Mesothelial cell of epicardium (in vitro differentiated cells): ENCODE measurements at regions not wholly inside any gene's neighbourhood (a gene's known extent, or its start where the extent isn't known, plus 50 kb on each side); places are given as distances from the start of the nearest gene placed in this dataset.

ENCODE experiments used
- DNase-seq, 2 experiments: peaks; one replicate each; pipeline ENCODE4 v3.0.0; 2021; ENCODE audit warnings: low spot score in 2 of 2; ENCODE audit not compliant: unreplicated experiment in 2 of 2
- H3K27ac Mint-ChIP-seq: 2 replicates; pipeline ENCODE4 v1.8.0; 2021; ENCODE audit warnings: mixed read lengths
- H3K27me3 Mint-ChIP-seq: 2 replicates; pipeline ENCODE4 v1.8.0; 2021; ENCODE audit warnings: low read depth, mixed read lengths
- H3K36me3 Mint-ChIP-seq: 2 replicates; pipeline ENCODE4 v1.8.0; 2021; ENCODE audit warnings: mixed read lengths
- H3K4me1 Mint-ChIP-seq: 2 replicates; pipeline ENCODE4 v1.8.0; 2021; ENCODE audit warnings: mixed read lengths
- H3K4me3 Mint-ChIP-seq: 2 replicates; pipeline ENCODE4 v1.8.0; 2021; ENCODE audit warnings: mild to moderate bottlenecking, moderate library complexity, mixed read lengths
- H3K9me3 Mint-ChIP-seq: 2 replicates; pipeline ENCODE4 v1.8.0; 2021; ENCODE audit warnings: mixed read lengths
- TF ChIP-seq, protein P1 (sequence below): fragments of 200-600 bp; sonication (generic); IDR thresholded peaks from one replicate; pipeline ENCODE4 v1.5.0; 2021; ENCODE audit warnings: antibody characterized with exemption; ENCODE audit not compliant: unreplicated experiment

DNA sequence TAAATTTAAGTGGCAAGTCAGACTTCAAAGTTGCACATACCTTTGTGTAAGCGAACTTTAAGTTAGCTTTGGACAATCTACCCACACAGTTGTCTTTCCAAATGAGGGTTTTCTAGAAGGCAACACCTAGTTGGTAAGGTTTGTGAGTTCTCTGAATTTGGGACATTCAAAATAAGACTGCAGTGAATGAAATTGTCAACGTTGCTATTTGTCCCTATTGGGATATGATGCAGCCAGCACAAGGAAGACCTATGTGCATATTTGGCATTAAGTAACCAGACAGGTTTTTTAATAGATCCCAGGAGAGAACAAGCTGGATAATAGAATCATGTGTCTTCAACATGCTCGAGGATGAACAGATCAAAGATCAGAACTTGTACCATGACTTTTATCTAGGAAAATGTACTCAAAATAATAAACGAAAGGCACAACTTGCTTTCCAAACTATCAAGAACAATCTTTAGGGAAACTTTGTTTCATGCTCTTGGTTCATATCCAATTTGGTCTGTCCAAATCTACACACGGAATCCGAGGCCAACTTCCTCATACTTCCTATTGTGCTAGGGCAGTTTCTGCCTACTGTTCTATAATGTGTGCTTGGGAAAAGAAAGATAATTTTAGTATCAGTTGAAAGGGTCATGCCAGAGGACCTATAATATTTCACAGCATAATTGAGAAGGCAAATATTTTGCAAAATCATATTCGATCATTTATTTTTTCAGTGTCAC, 284.2 kb upstream of the SOX5 start:
- no peaks in the 10 kb centered on the region for H3K27me3 Mint-ChIP-seq
- no peak for DNase-seq
- H3K27ac Mint-ChIP-seq: no peak overlapping the region
- no peak overlapping the region for H3K4me3 Mint-ChIP-seq
- TF ChIP-seq, protein P1, sequence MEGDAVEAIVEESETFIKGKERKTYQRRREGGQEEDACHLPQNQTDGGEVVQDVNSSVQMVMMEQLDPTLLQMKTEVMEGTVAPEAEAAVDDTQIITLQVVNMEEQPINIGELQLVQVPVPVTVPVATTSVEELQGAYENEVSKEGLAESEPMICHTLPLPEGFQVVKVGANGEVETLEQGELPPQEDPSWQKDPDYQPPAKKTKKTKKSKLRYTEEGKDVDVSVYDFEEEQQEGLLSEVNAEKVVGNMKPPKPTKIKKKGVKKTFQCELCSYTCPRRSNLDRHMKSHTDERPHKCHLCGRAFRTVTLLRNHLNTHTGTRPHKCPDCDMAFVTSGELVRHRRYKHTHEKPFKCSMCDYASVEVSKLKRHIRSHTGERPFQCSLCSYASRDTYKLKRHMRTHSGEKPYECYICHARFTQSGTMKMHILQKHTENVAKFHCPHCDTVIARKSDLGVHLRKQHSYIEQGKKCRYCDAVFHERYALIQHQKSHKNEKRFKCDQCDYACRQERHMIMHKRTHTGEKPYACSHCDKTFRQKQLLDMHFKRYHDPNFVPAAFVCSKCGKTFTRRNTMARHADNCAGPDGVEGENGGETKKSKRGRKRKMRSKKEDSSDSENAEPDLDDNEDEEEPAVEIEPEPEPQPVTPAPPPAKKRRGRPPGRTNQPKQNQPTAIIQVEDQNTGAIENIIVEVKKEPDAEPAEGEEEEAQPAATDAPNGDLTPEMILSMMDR: no peak
- no peaks in the 10 kb centered on the region for H3K9me3 Mint-ChIP-seq
- H3K4me1 Mint-ChIP-seq: peaks cover 11% of the 10 kb centered on the region
- no peaks in the 10 kb centered on the region for H3K36me3 Mint-ChIP-seq

DNA sequence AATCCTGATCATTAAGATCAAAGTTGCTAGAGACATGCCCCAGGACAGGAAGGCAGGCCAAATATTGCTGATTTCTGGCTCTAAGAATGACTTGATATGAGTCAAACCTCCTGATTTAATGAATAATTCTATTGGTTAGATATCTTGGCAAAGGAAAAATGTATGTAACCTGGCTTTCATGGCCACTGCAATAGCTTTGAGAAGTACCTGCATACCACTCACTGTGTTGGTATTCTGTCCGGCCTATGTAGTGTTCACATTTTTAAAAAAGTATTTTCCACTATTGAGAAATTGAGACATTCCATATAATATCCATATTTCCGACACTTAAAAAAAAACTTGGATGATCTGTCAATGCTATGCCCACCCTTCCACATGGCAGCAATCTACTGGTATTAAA, 283.1 kb upstream of the SOX5 start:
- no peaks in the 10 kb centered on the region for H3K27me3 Mint-ChIP-seq
- TF ChIP-seq, protein P1: no peak
- H3K4me3 Mint-ChIP-seq: no peak overlapping the region
- DNase-seq: no peak
- no peaks in the 10 kb centered on the region for H3K36me3 Mint-ChIP-seq
- peaks cover 11% of the 10 kb centered on the region for H3K4me1 Mint-ChIP-seq
- no peaks in the 10 kb centered on the region for H3K9me3 Mint-ChIP-seq
- H3K27ac Mint-ChIP-seq: no peak overlapping the region

DNA sequence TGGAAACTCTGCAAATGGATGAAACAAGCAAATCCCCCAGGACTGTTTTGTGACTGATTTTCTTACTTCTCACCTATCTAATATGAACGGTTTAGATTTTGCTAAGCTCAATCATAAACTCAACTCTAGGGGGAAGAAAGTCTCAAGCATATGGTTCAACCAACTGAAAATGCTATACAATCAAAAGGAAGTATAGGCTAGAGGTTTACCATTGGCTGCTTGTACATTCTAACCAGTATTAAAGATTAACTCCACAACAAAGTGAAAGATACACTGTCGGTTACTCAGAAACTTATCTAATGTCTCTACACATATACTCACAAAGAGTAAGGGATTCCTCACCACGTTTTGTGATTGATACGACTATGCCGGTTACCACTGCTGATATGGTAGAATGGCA, 281.8 kb upstream of the SOX5 start:
- TF ChIP-seq, protein P1: no peak
- Mint-ChIP-seq H3K27ac (no peak overlapping the region), H3K4me3 (no peak overlapping the region), H3K4me1 (peaks cover 11% of the 10 kb centered on the region), H3K36me3 (no peaks in the 10 kb centered on the region), H3K27me3 (no peaks in the 10 kb centered on the region), H3K9me3 (no peaks in the 10 kb centered on the region)
- DNase-seq: no peak

DNA sequence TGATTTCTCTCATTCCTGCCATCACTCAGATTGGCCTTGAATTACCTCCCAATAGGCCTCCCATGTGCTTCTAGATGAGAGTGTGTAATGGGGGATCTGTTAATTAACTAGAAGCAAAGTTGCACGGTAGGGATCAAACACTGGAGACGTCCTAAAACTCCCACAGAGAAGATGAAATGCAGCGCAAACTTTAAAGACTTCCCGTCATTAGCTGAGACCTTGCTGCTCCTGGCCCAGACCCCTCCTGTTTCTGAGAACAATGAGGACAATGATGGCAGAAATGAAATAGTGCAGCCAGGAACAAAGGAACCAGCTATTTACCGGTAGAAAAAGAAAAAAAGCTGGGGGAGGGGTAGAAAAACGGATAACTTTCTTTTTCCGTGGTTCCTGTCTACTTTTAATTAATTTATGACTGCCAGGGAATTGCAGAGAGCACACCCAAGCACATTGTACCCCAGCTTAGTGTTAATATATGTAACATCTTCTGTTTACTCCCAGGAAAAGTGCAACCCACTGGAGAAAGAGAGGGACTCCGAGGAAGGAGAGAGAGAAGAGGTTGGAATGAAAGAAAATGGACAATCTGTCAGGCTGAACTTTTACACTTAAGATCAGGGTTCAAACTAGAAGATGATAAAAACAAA, 280.7 kb upstream of the SOX5 start:
- Mint-ChIP-seq H3K9me3 (no peaks in the 10 kb centered on the region), H3K36me3 (no peaks in the 10 kb centered on the region), H3K4me3 (no peak overlapping the region), H3K4me1 (peaks cover 11% of the 10 kb centered on the region), H3K27ac (peak overlapping the region; percentile 36), H3K27me3 (no peaks in the 10 kb centered on the region)
- TF ChIP-seq, protein P1: no peak
- no peak for DNase-seq

DNA sequence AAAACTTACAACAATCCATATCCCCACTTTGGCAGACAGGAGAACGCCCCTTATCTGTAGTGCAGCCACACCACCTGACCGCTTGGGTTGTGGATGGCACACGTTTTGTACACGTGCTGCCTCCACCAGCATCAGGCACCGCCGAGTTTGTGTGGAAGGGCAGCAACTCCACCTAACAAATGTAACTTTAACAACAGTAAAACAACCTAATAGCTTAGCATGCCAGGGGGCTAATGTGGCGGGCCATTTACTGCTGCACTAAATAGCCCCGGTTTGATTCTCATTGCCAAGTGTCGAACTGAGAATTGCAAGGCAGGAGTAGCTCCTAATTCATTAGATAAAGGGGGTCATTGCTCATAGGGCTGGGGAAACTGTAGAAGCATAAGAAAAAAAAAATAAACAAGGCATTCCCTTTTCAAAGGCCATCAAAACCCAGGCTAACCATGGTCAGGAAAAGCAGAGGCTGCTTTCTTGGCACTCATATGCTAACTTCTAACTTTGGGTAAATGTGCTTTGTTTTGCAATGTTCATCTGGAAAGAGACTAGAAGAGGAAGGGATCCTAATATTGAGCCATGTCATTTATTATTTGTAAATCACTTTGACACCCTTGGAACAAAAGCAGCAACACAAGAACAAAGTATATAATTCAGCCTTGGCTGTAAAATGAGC, 279.7 kb upstream of the SOX5 start:
- Mint-ChIP-seq H3K4me1 (peaks cover 11% of the 10 kb centered on the region), H3K27ac (no peak overlapping the region), H3K27me3 (no peaks in the 10 kb centered on the region), H3K4me3 (no peak overlapping the region), H3K9me3 (no peaks in the 10 kb centered on the region), H3K36me3 (no peaks in the 10 kb centered on the region)
- DNase-seq: no peak
- TF ChIP-seq, protein P1: no peak
